Inflammatory macrophage treated with lipopolysaccharide for 4 hours (primary cell): ENCODE measurements at regions not wholly inside any gene's neighbourhood (a gene's known extent, or its start where the extent isn't known, plus 50 kb on each side); places are given as distances from the start of the nearest gene placed in this dataset.

ENCODE experiments used
- DNase-seq: peaks from one replicate; pipeline ENCODE4 v3.0.0-alpha.2; 2020

GRCh38 chr18:40863801-40864200 is 1091.2 kb upstream of the PIK3C3 start:
- DNase-seq = no peak

- no peak for DNase-seq
Observed at GRCh38 chr18:40860189-40860588, 1094.8 kb upstream of the PIK3C3 start.

DNA sequence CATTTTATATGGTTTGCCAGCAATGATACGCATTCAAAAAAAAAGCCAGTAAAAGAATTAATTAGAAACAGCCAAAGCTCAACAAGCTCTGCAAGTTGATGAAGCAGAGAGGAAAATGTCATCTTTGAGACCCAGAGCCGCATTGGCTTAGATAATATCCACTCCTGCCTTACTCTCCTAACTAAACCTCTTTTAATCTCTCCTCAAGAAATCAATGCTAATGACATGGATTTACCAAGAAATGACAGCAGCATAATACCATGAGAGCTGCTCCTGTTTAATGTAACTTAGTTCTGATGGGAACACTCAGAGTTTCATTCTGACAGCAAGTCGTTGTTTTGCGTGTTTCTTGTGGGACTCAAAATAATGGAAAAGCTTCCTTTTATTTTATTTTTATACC is 1099.4 kb upstream of the PIK3C3 start:
- DNase-seq = no peak

DNA sequence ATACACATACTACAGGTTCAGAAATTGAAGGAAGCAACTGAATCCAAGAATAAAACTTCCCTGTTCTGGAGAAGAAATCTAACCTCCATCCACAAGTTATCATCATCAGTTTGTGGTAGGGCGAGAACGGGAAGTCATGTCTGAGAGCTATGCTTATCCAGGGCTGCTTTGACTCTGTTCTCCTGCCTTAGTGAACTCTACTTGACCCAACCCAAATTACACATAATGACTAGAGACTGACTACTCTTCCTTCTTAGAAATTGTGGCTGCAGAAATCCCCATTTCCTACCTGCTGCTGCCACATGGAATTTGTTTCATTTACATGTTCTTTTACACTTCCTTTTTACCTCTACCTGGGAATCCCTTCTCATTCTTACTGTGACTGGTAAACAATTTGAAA is 1102.6 kb upstream of the PIK3C3 start:
- DNase-seq = no peak

- DNase-seq = no peak
Observed at GRCh38 chr18:40851014-40851429, 1104.0 kb upstream of the PIK3C3 start.

- no peak for DNase-seq
Observed at GRCh38 chr18:40849886-40850285, 1105.1 kb upstream of the PIK3C3 start.

- no peak for DNase-seq
Observed at GRCh38 chr18:40841467-40841866, 1113.6 kb upstream of the PIK3C3 start.

GRCh38 chr18:40841063-40841462 is 1114.0 kb upstream of the PIK3C3 start:
- no peak for DNase-seq

DNA sequence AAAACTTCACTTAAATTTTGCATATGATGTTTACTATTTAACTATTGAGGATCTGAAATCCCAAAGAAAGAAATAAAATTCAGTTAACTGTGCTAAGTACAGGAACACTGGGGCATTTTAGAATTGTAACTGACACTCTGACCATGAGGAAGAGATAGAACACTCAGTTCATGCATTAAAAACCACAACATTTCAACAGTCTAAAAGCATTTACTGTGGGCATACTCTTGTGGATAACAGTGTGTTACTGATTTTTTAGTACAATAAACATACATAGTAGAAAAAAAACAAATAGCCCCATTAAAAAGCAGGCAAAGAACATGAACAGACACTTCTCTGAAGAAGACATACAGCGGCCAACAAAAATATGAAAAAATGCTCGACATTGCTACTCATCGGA is 1122.7 kb upstream of the PIK3C3 start:
- no peak for DNase-seq

GRCh38 chr18:40824291-40824690 is 1130.7 kb upstream of the PIK3C3 start:
- DNase-seq = no peak

- DNase-seq = no peak
Observed at GRCh38 chr18:40821596-40822243, 1133.3 kb upstream of the PIK3C3 start.

DNA sequence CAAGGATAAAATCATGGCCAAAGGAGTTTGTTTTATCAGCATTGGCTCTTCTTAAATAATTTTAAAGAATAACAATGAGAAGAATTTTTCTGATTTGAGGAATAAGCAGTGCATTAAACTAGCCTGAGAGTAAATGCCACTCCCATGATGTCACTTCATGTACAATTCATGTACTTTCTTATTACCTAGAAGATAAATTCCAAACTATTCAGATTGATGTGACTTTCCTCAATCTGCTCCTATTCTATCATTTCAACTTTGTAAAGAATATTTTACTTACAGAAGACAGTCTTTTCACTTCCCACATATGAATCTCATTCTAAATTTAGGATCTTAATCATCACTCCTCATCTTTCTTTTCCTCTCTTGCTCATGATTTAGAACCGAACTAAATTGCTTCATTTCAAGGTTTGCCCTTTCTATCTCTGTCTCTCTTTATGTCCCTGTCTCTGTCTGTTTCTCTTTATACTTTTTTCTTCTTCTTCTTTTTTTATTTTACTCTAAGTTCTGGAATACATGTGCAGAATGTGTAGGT is 1142.0 kb upstream of the PIK3C3 start:
- DNase-seq = no peak

DNA sequence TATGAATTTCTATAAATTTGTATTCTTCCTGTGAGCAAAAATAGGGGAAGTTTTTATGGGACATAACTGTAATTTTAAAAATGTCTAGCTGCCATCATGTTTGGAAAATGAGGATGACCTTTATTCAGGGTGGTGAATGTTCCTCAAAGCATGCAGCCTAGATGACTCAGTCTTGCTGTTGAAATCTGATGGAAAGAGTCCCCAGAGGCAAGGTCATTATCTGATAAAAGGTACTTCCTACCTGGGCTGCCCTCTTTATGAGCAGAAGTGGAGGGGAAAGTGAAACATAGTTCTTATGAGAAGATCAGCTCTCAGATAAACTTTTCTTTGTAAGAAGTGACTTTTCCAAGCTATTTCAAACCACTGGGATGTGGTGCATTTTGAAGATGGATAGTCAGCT is 1144.7 kb upstream of the PIK3C3 start:
- DNase-seq = no peak

- no peak for DNase-seq
Observed at GRCh38 chr18:40789286-40789685, 1165.7 kb upstream of the PIK3C3 start.

DNA sequence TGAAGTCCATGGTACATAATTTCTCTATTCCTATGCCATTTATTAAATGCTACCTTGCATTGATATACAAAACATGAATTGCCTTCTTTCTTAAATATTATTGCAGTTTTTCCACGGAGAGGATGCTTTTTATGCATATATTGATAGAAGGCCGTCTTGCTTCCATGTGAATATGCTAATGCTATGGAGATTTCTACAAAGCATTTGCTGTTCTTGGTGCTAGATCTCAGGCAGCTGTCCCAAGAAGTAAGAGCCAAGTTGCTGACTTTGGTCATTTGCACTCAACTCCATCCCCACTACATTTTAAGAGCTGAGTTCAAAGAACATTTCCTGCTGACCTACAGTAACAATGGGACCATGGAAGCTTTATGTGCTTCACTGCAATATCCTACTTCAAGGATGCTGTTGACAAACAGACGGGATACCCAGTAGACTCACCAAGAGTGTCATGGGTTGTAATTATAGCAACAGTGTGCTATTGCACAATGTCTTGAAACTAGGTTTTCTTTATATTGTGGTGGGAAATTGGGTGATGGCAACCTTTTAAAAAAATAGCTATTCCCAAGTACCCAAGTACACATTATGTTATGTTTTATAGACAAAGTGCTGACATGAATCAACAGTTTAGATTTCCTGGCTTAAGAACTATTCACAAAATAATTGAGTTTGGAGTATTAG is 1172.4 kb upstream of the PIK3C3 start:
- no peak for DNase-seq

GRCh38 chr18:40769786-40770185 is 1185.2 kb upstream of the PIK3C3 start:
- DNase-seq = no peak

GRCh38 chr18:40760251-40760650 is 1194.8 kb upstream of the PIK3C3 start:
- no peak for DNase-seq

DNA sequence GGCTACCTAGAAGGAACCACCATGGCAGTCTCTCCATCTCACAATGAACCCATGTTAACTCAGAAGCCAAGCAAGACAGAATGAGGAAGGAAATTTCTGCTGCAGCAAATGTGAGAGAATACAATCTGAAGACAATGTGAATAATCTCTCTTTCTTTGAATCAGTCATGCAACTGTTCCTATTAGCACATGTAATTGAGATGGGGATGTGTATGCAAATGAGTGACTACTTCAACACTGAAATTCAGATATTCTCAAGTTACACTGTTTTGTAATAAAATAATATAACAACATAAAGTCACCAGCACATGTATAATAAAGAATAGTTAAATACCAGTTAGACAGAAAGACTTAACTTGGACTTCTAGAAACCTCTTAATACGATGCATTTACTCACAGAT is 1200.6 kb upstream of the PIK3C3 start:
- DNase-seq = no peak

GRCh38 chr18:40752316-40752715 is 1202.7 kb upstream of the PIK3C3 start:
- no peak for DNase-seq

GRCh38 chr18:40751186-40751585 is 1203.8 kb upstream of the PIK3C3 start:
- DNase-seq = no peak

DNA sequence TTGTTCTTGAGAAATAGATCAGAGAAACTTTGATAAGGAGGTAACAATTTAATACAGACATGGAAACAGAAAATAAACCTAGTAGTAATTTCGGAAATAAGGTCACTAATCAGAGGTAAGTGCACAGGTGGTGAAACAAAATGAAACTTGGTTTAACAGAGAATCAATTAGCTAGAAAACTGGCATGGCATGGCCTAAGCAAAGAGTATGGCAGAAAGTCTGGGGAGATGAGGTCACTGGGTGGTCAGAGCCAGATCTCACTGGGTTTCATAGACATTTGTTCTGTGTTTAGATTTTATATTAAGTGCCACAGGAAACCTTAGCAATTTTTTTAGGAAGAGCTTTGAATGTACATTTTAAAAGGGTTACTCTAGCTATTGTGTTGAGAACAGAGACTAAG is 1216.0 kb upstream of the PIK3C3 start:
- DNase-seq = no peak

- DNase-seq = no peak
Observed at GRCh38 chr18:40738321-40738880, 1216.6 kb upstream of the PIK3C3 start.

DNA sequence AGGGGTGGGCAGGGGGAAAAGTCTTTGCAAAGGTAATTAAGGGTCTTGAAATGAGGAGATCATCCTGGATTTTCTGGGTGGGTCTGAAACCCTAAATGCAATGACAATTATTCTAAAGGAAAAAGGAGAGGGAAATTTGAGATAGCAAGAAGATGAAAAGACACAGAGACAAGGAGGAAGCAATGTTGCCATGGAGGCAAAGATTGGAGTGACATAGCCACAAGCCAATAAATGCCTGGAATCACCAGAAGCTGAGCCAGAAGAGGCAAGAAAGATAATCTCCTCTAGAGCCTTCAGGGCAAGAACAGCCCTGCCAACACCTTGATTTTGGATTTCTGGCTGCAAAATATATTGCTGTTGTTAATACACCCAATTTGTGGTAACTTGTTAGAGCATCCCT is 1246.3 kb upstream of the PIK3C3 start:
- no peak for DNase-seq

DNA sequence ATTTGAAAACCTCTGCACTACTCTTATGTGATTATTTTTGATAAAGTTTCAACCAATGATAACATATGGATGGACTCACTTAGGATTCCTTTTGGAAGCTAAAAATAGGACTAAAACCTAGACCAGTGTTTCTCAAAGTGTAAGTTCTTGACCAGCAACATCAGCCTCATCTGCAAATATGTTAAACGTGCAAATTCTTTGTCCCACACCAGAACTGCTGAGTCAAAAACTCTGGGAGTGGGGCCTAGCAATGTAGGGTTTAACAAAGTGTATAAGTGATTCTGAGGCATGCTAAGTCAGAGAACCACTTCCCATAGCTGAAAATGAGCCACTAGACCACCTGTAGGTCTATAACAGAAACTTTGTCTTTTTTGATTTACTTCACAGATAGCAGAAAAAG is 1247.2 kb upstream of the PIK3C3 start:
- no peak for DNase-seq
